Keratinocyte (primary cell): ENCODE measurements at regions not wholly inside any gene's neighbourhood (a gene's known extent, or its start where the extent isn't known, plus 50 kb on each side); places are given as distances from the start of the nearest gene placed in this dataset.

Experiments used
- DNase-seq: peaks from one replicate; pipeline ENCODE4 v3.0.0-alpha.2; 2011; ENCODE audit warnings: low read depth, missing footprints, low spot score
- FAIRE-seq: peaks from 2 replicates; lab custom pipeline; 2011; peaks lifted over from hg19 to GRCh38; lab: Jason Lieb, UNC
- H2AFZ ChIP-seq: 2 replicates; pipeline ENCODE4 v1.6.0; 2012; ENCODE audit warnings: low read length, control low read depth, inconsistent platforms; ENCODE audit not compliant: control insufficient read depth
- H3K27ac ChIP-seq: 2 replicates; pipeline ENCODE4 v1.5.1; 2011; ENCODE audit warnings: low read length; ENCODE audit not compliant: control insufficient read depth, insufficient read depth
- H3K27me3 ChIP-seq: 3 replicates; pipeline ENCODE4 v1.6.0; 2011; ENCODE audit warnings: low read length; ENCODE audit not compliant: control insufficient read depth, insufficient read depth; ENCODE audit errors: extremely low read depth
- H3K36me3 ChIP-seq, 2 experiments: 2 replicates in 1 of 2; 3 replicates in 1 of 2; pipeline ENCODE4 v1.5.1; 2011; ENCODE audit warnings: low read length in 2 of 2, mild to moderate bottlenecking in 1 of 2; ENCODE audit not compliant: control insufficient read depth in 2 of 2, insufficient read depth in 2 of 2; ENCODE audit errors: extremely low read depth in 1 of 2
- H3K4me1 ChIP-seq: 3 replicates; pipeline ENCODE4 v1.5.1; 2011; ENCODE audit warnings: low read length; ENCODE audit not compliant: control insufficient read depth, insufficient read depth; ENCODE audit errors: extremely low read depth
- H3K4me2 ChIP-seq: 3 replicates; pipeline ENCODE4 v1.6.0; 2011; ENCODE audit warnings: low read depth, low read length; ENCODE audit not compliant: control insufficient read depth, insufficient read depth; ENCODE audit errors: extremely low read depth
- H3K4me3 ChIP-seq, 3 experiments: fragments of 200-600 bp in 1 of 3; sonication (generic) in 1 of 3; 2 replicates in 2 of 3; 3 replicates in 1 of 3; pipeline ENCODE4 v1.5.1; 2011 to 2016; ENCODE audit warnings: low read length in 3 of 3, mild to moderate bottlenecking in 3 of 3, control low read depth in 2 of 3, inconsistent platforms in 1 of 3, low read depth in 1 of 3, mixed read lengths in 1 of 3, mixed run types in 1 of 3, moderate library complexity in 1 of 3; ENCODE audit not compliant: control insufficient read depth in 2 of 3, insufficient read depth in 2 of 3; ENCODE audit errors: extremely low read depth in 1 of 3
- H3K79me2 ChIP-seq: 2 replicates; pipeline ENCODE4 v1.6.0; 2012; ENCODE audit warnings: low read length; ENCODE audit not compliant: control insufficient read depth, insufficient read depth
- H3K9ac ChIP-seq: 3 replicates; pipeline ENCODE4 v1.6.0; 2011; ENCODE audit warnings: low read length; ENCODE audit not compliant: control insufficient read depth, insufficient read depth; ENCODE audit errors: extremely low read depth
- H3K9me1 ChIP-seq: 3 replicates; pipeline ENCODE4 v1.6.0; 2011; ENCODE audit warnings: low read length; ENCODE audit not compliant: control insufficient read depth, insufficient read depth; ENCODE audit errors: extremely low read depth
- H3K9me3 ChIP-seq: 2 replicates; pipeline ENCODE4 v1.5.1; 2012; ENCODE audit warnings: low read depth, low read length; ENCODE audit not compliant: control insufficient read depth
- H4K20me1 ChIP-seq: 3 replicates; pipeline ENCODE4 v1.6.0; 2011; ENCODE audit warnings: low read length; ENCODE audit not compliant: control insufficient read depth, insufficient read depth; ENCODE audit errors: extremely low read depth
- EZH2 ChIP-seq: IDR thresholded peaks from one replicate; pipeline ENCODE4 v1.6.1; 2012; ENCODE audit warnings: inconsistent platforms, mild to moderate bottlenecking, low read length, moderate library complexity
- dilution Hi-C: fragments of 300-500 bp; cut with MboI; formaldehyde crosslinking; loops from one replicate; pipeline ENCODE4 v1.7.0; 2020; ENCODE audit warnings: low sequenced_read_pairs; ENCODE audit not compliant: extremely low pct_ligation_motif_present
- TF ChIP-seq, protein P1 (sequence below), 3 experiments: IDR thresholded peaks in 1 of 3; conservative IDR thresholded peaks in 1 of 3; optimal IDR thresholded peaks in 1 of 3; 2 replicates in 2 of 3; 3 replicates in 1 of 3; pipeline versions ENCODE3 to v1.5.1; 2011; ENCODE audit warnings: low read length in 3 of 3, mild to moderate bottlenecking in 3 of 3, moderate library complexity in 2 of 3, control low read depth in 1 of 3, inconsistent platforms in 1 of 3; ENCODE audit not compliant: insufficient read depth in 2 of 3; ENCODE audit errors: extremely low read depth in 1 of 3

GRCh38 chr2:20147351-20147750 lies 77.6 kb downstream of the SDC1 start:
- no peaks in the 10 kb centered on the region for H3K36me3 ChIP-seq
- H3K79me2 ChIP-seq: no peaks in the 10 kb centered on the region
- no peaks in the 10 kb centered on the region for H3K27me3 ChIP-seq
- H3K9me1 ChIP-seq: no peaks in the 10 kb centered on the region
- dilution Hi-C loops: no loop called here
- H3K4me3 ChIP-seq: no peak overlapping the region
- DNase-seq: no peak
- no peak overlapping the region for H3K4me2 ChIP-seq
- TF ChIP-seq EZH2: no peak
- TF ChIP-seq, protein P1, sequence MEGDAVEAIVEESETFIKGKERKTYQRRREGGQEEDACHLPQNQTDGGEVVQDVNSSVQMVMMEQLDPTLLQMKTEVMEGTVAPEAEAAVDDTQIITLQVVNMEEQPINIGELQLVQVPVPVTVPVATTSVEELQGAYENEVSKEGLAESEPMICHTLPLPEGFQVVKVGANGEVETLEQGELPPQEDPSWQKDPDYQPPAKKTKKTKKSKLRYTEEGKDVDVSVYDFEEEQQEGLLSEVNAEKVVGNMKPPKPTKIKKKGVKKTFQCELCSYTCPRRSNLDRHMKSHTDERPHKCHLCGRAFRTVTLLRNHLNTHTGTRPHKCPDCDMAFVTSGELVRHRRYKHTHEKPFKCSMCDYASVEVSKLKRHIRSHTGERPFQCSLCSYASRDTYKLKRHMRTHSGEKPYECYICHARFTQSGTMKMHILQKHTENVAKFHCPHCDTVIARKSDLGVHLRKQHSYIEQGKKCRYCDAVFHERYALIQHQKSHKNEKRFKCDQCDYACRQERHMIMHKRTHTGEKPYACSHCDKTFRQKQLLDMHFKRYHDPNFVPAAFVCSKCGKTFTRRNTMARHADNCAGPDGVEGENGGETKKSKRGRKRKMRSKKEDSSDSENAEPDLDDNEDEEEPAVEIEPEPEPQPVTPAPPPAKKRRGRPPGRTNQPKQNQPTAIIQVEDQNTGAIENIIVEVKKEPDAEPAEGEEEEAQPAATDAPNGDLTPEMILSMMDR (optimal IDR thresholded peaks at IDR 0.05 in 1 of 3, IDR thresholded peaks at IDR 0.05 in 1 of 3, conservative IDR thresholded peaks at IDR 0.05 in 1 of 3; ENCODE audit: extremely low read depth in 1 of 3, insufficient read depth in 2 of 3, low read length in 3 of 3): no peak
- H3K9me3 ChIP-seq: no peaks in the 10 kb centered on the region
- H2AFZ ChIP-seq: no peak overlapping the region
- peaks cover 25% of the 10 kb centered on the region for H3K4me1 ChIP-seq
- no peaks in the 10 kb centered on the region for H4K20me1 ChIP-seq
- H3K27ac ChIP-seq: no peak overlapping the region
- no peak for FAIRE-seq
- H3K9ac ChIP-seq: no peak overlapping the region

DNA sequence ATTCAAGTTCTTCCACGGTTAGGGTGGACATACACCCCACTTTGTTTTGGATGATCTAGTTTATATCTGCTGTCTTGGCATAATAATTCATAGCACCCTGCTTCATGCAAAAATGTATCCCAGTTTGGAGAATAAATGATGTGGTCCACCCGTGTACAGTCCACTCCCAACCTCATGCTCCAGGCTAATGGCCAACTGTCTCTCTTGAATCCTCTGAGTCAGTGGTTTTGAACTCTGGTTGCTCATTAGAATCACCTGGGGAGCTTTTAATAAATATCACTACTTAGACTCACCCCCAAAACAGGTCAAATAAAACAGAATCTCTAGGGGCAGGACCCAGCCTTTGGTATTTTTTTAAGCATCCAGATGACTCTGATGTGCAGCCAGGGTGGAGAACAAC lies 78.5 kb downstream of the SDC1 start:
- Histone ChIP-seq H3K4me1 (peaks cover 33% of the 10 kb centered on the region), H3K9me1 (no peaks in the 10 kb centered on the region), H3K27ac (no peak overlapping the region), H3K4me2 (no peak overlapping the region), H3K79me2 (no peaks in the 10 kb centered on the region), H3K36me3 (no peaks in the 10 kb centered on the region), H4K20me1 (no peaks in the 10 kb centered on the region), H2AFZ (no peak overlapping the region), H3K9ac (no peak overlapping the region), H3K27me3 (no peaks in the 10 kb centered on the region), H3K9me3 (no peaks in the 10 kb centered on the region), H3K4me3 (no peak overlapping the region)
- TF ChIP-seq EZH2: no peak
- TF ChIP-seq, protein P1 (optimal IDR thresholded peaks at IDR 0.05 in 1 of 3, IDR thresholded peaks at IDR 0.05 in 1 of 3, conservative IDR thresholded peaks at IDR 0.05 in 1 of 3; ENCODE audit: extremely low read depth in 1 of 3, insufficient read depth in 2 of 3, low read length in 3 of 3): no peak
- dilution Hi-C loops: no loop called here
- no peak for DNase-seq
- FAIRE-seq: no peak
